ENCODE measurements at regions not wholly inside any gene's neighbourhood (a gene's known extent, or its start where the extent isn't known, plus 50 kb on each side); places are given as distances from the start of the nearest gene placed in this dataset.

- H3K9ac ChIP-seq (ENCODE audit: control insufficient read depth, insufficient read depth, low read length): no peak overlapping the region
- CTCF ChIA-PET: interaction anchor here (1.0 to 7.9 kb wide), 4 partner anchors 18 to 117 kb away, joined by 3 to 74 read pairs (median 4); no protein-coding TSS in a partner anchor
- RAD21 ChIA-PET (ENCODE audit: unreplicated experiment): interaction anchor here (1.0 to 1.3 kb wide), 2 partner anchors 19 to 37 kb away, joined by 3 to 4 read pairs; no protein-coding TSS in a partner anchor
- in situ Hi-C loops (cut with MboI) (no loop called here), intact Hi-C loops (cut with micrococcal nuclease; ENCODE audit: unreplicated experiment) (loop anchor here (5.0 kb wide), 1 partner anchor 34 kb away; no protein-coding TSS in a partner anchor)
- no peak for TF ChIP-seq SMAD5 (IDR thresholded peaks at IDR 0.05; ENCODE audit: low read depth)
- TF ChIP-seq SREBF2 (IDR thresholded peaks at IDR 0.05; ENCODE audit: low read length): no peak
- no peak for TF ChIP-seq LARP7 (IDR thresholded peaks at IDR 0.05)
- no peak for TF ChIP-seq ZNF207 (IDR thresholded peaks at IDR 0.05; ENCODE audit: borderline replicate concordance)
- POLR2A ChIA-PET: no interaction called here
- no peak overlapping the region for H2AFZ ChIP-seq (ENCODE audit: control insufficient read depth, low read depth, low read length)
- H3K4me1 ChIP-seq (ENCODE audit: control insufficient read depth, insufficient read depth, low read length): no peaks in the 10 kb centered on the region
- H3K4me2 ChIP-seq (ENCODE audit: control insufficient read depth, insufficient read depth): no peak overlapping the region
- no peak overlapping the region for H3K27ac ChIP-seq (ENCODE audit: control insufficient read depth, insufficient read depth)
- SMC1A ChIA-PET (ENCODE audit: uncharacterized antibody, unreplicated experiment): interaction anchor here (0.9 to 1.6 kb wide), 5 partner anchors 31 to 120 kb away, joined by 3 to 4 read pairs (median 3); no protein-coding TSS in a partner anchor
- WGBS (ENCODE audit: insufficient coverage, insufficient replicate concordance, low lambda C conversion rate, missing lambda C conversion rate): 34% methylated on average over 5 of the region's 5 CpGs
- H3K9me3 ChIP-seq (replicated peaks; ENCODE audit: control insufficient read depth, insufficient read depth, low read length): no peaks in the 10 kb centered on the region
- H3K79me2 ChIP-seq (ENCODE audit: control insufficient read depth, insufficient read depth, low read length): no peaks in the 10 kb centered on the region
- H3K36me3 ChIP-seq (ENCODE audit: control insufficient read depth in 2 of 2, insufficient read depth in 2 of 2, low read length in 1 of 2): no peaks in the 10 kb centered on the region
- no peak for DNase-seq (ENCODE audit: low read depth, low spot score)
- no TSS peak for BruUV-seq (replicated peaks)
- no peaks in the 10 kb centered on the region for H4K20me1 ChIP-seq (ENCODE audit: control insufficient read depth, insufficient read depth)
- FAIRE-seq: no peak
- ATAC-seq: no peak
- H3K4me3 ChIP-seq: no peak overlapping the region
- H3K27me3 ChIP-seq (replicated peaks in 1 of 2; ENCODE audit: control insufficient read depth in 2 of 2, insufficient read depth in 2 of 2, low read length in 1 of 2): no peaks in the 10 kb centered on the region
Measured at GRCh38 chr14:22338381-22338780, 250.6 kb downstream of the DAD1 start.

- POLR2A ChIA-PET: no interaction called here
- H3K4me2 ChIP-seq (ENCODE audit: control insufficient read depth, insufficient read depth): no peak overlapping the region
- DNase-seq (ENCODE audit: low read depth, low spot score) (no peak), ATAC-seq (no peak), FAIRE-seq (no peak)
- in situ Hi-C loops (cut with MboI) (no loop called here), intact Hi-C loops (cut with micrococcal nuclease; ENCODE audit: unreplicated experiment) (loop anchor here (5.0 kb wide), 1 partner anchor 34 kb away; no protein-coding TSS in a partner anchor)
- no peak overlapping the region for H3K27ac ChIP-seq (ENCODE audit: control insufficient read depth, insufficient read depth)
- H3K36me3 ChIP-seq (ENCODE audit: control insufficient read depth in 2 of 2, insufficient read depth in 2 of 2, low read length in 1 of 2): no peaks in the 10 kb centered on the region
- no peaks in the 10 kb centered on the region for H3K79me2 ChIP-seq (ENCODE audit: control insufficient read depth, insufficient read depth, low read length)
- H3K4me3 ChIP-seq: no peak overlapping the region
- H4K20me1 ChIP-seq (ENCODE audit: control insufficient read depth, insufficient read depth): no peaks in the 10 kb centered on the region
- BruUV-seq (replicated peaks): no TSS peak
- no peaks in the 10 kb centered on the region for H3K9me3 ChIP-seq (replicated peaks; ENCODE audit: control insufficient read depth, insufficient read depth, low read length)
- RAD21 ChIA-PET (ENCODE audit: unreplicated experiment): interaction anchor here (0.8 to 1.0 kb wide), 2 partner anchors 17 to 37 kb away, joined by 3 read pairs; no protein-coding TSS in a partner anchor
- CTCF ChIA-PET: interaction anchor here (0.6 to 7.9 kb wide), 7 partner anchors 18 to 226 kb away, joined by 3 to 74 read pairs (median 3); no protein-coding TSS in a partner anchor
- no peak for TF ChIP-seq SREBF2 (IDR thresholded peaks at IDR 0.05; ENCODE audit: low read length)
- TF ChIP-seq PML (IDR thresholded peaks at IDR 0.05; ENCODE audit: low read length): no peak
- no peak overlapping the region for H3K9ac ChIP-seq (ENCODE audit: control insufficient read depth, insufficient read depth, low read length)
- WGBS (ENCODE audit: insufficient coverage, insufficient replicate concordance, low lambda C conversion rate, missing lambda C conversion rate): 0% methylated on average over 3 of the region's 3 CpGs
- no peaks in the 10 kb centered on the region for H3K27me3 ChIP-seq (replicated peaks in 1 of 2; ENCODE audit: control insufficient read depth in 2 of 2, insufficient read depth in 2 of 2, low read length in 1 of 2)
- SMC1A ChIA-PET (ENCODE audit: uncharacterized antibody, unreplicated experiment): interaction anchor here (0.9 to 1.6 kb wide), 8 partner anchors 12 to 121 kb away, joined by 3 to 4 read pairs (median 3); no protein-coding TSS in a partner anchor
- H3K4me1 ChIP-seq (ENCODE audit: control insufficient read depth, insufficient read depth, low read length): no peaks in the 10 kb centered on the region
- H2AFZ ChIP-seq (ENCODE audit: control insufficient read depth, low read depth, low read length): no peak overlapping the region
Measured at GRCh38 chr14:22337938-22338337, 251.1 kb downstream of the DAD1 start.
